ENCODE measurements at regions not wholly inside any gene's neighbourhood (a gene's known extent, or its start where the extent isn't known, plus 50 kb on each side); places are given as distances from the start of the nearest gene placed in this dataset.

DNA sequence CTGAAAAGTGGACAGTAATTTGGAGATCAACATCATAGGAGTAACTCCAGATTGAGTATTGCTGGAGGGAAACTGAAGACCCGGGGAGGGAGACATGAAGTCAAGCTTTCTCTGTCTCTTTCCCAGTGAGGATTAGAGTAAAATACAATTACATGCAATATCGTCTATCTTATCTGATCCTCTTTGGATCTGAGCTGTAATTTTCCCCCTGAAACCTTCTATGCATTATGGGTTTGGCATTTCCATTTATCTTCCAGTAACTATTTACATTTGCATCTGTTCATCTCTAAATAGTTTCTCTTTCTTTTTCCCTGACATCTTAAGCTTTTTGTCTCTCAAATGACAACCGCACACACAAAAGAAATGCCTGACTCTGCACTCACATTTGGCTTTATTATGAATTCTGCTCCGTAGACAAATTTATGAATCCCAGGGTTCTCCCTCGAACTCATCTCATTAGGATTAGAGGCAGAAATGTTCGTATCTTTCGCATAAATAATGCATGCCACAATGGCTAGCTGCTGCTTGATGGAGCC is 113.1 kb downstream of the SPP2 start:
- H3K27me3 ChIP-seq (ENCODE audit: insufficient read depth, low read depth, low read length) = no peaks in the 10 kb centered on the region
- TF ChIP-seq, protein P1, sequence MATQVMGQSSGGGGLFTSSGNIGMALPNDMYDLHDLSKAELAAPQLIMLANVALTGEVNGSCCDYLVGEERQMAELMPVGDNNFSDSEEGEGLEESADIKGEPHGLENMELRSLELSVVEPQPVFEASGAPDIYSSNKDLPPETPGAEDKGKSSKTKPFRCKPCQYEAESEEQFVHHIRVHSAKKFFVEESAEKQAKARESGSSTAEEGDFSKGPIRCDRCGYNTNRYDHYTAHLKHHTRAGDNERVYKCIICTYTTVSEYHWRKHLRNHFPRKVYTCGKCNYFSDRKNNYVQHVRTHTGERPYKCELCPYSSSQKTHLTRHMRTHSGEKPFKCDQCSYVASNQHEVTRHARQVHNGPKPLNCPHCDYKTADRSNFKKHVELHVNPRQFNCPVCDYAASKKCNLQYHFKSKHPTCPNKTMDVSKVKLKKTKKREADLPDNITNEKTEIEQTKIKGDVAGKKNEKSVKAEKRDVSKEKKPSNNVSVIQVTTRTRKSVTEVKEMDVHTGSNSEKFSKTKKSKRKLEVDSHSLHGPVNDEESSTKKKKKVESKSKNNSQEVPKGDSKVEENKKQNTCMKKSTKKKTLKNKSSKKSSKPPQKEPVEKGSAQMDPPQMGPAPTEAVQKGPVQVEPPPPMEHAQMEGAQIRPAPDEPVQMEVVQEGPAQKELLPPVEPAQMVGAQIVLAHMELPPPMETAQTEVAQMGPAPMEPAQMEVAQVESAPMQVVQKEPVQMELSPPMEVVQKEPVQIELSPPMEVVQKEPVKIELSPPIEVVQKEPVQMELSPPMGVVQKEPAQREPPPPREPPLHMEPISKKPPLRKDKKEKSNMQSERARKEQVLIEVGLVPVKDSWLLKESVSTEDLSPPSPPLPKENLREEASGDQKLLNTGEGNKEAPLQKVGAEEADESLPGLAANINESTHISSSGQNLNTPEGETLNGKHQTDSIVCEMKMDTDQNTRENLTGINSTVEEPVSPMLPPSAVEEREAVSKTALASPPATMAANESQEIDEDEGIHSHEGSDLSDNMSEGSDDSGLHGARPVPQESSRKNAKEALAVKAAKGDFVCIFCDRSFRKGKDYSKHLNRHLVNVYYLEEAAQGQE (IDR thresholded peaks at IDR 0.05; ENCODE audit: borderline replicate concordance) = no peak
- TF ChIP-seq EZH2 (IDR thresholded peaks at IDR 0.05; ENCODE audit: borderline replicate concordance, insufficient read depth, low read length, poor library complexity, severe bottlenecking) (no peak), POLR2AphosphoS5 (IDR thresholded peaks at IDR 0.05) (no peak), MXI1 (conservative IDR thresholded peaks at IDR 0.05; ENCODE audit: poor library complexity, severe bottlenecking) (no peak), TAF1 (IDR thresholded peaks at IDR 0.05; ENCODE audit: low read depth) (no peak)
- no peak overlapping the region for H3K4me3 ChIP-seq (ENCODE audit: low read length)
- no peaks in the 10 kb centered on the region for H3K9me2 ChIP-seq (ENCODE audit: insufficient read depth, low read length)
- no peak overlapping the region for H2AFZ ChIP-seq (ENCODE audit: low read depth, low read length)
- H4K20me1 ChIP-seq (ENCODE audit: insufficient read depth) = no peaks in the 10 kb centered on the region
- H3K36me3 ChIP-seq (ENCODE audit: insufficient read depth, low read length) = no peaks in the 10 kb centered on the region
- H3K4me2 ChIP-seq (ENCODE audit: low read length) = no peak overlapping the region
- H3K79me2 ChIP-seq (replicated peaks; ENCODE audit: insufficient read depth, low read length) = no peaks in the 10 kb centered on the region
- H3K27ac ChIP-seq (ENCODE audit: low read length) = no peak overlapping the region
- H3K9me3 ChIP-seq (ENCODE audit: low read length) = no peaks in the 10 kb centered on the region
- H3F3A ChIP-seq (ENCODE audit: insufficient read depth, low read length, poor library complexity, severe bottlenecking) = no peaks in the 10 kb centered on the region
- H3K9ac ChIP-seq (ENCODE audit: low read length) = no peak overlapping the region

DNA sequence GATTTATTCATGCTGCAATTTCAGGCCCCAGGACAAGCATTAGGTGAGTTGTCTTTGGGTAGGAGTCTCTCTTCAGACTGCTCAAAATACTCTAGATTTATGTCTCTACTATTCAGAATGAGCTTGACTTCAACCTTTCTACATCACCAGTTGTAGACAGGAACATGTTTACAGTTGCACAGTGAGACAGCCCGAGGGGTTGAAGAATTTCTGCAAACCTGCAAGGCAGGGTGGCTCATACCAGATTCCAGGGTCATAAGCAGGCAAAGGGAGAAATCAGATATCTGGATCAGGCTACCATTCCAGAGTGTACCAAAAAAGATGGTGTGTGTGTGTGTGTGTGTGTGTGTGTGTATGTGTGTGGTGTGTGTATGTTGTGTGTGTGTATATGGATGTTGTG is 112.4 kb downstream of the SPP2 start:
- Histone ChIP-seq H3F3A (ENCODE audit: insufficient read depth, low read length, poor library complexity, severe bottlenecking) (no peaks in the 10 kb centered on the region), H3K9me2 (ENCODE audit: insufficient read depth, low read length) (no peaks in the 10 kb centered on the region), H2AFZ (ENCODE audit: low read depth, low read length) (no peak overlapping the region), H3K36me3 (ENCODE audit: insufficient read depth, low read length) (no peaks in the 10 kb centered on the region), H3K4me2 (ENCODE audit: low read length) (no peak overlapping the region), H3K79me2 (replicated peaks; ENCODE audit: insufficient read depth, low read length) (no peaks in the 10 kb centered on the region), H4K20me1 (ENCODE audit: insufficient read depth) (no peaks in the 10 kb centered on the region), H3K27ac (ENCODE audit: low read length) (no peak overlapping the region), H3K4me3 (ENCODE audit: low read length) (no peak overlapping the region), H3K9ac (ENCODE audit: low read length) (no peak overlapping the region), H3K27me3 (ENCODE audit: insufficient read depth, low read depth, low read length) (no peaks in the 10 kb centered on the region), H3K9me3 (ENCODE audit: low read length) (no peaks in the 10 kb centered on the region)
- TF ChIP-seq RAD21 (conservative IDR thresholded peaks at IDR 0.05) = no peak
- no peak for TF ChIP-seq TAF1 (IDR thresholded peaks at IDR 0.05; ENCODE audit: low read depth)
- no peak for TF ChIP-seq SMC3 (conservative IDR thresholded peaks at IDR 0.05; ENCODE audit: poor library complexity)
- TF ChIP-seq EP300 (conservative IDR thresholded peaks at IDR 0.05; ENCODE audit: poor library complexity, severe bottlenecking) = no peak
- TF ChIP-seq, protein P1 (IDR thresholded peaks at IDR 0.05; ENCODE audit: borderline replicate concordance) = no peak
- no peak for TF ChIP-seq POLR2AphosphoS5 (IDR thresholded peaks at IDR 0.05)
- no peak for TF ChIP-seq EZH2 (IDR thresholded peaks at IDR 0.05; ENCODE audit: borderline replicate concordance, insufficient read depth, low read length, poor library complexity, severe bottlenecking)
- TF ChIP-seq, protein P2, sequence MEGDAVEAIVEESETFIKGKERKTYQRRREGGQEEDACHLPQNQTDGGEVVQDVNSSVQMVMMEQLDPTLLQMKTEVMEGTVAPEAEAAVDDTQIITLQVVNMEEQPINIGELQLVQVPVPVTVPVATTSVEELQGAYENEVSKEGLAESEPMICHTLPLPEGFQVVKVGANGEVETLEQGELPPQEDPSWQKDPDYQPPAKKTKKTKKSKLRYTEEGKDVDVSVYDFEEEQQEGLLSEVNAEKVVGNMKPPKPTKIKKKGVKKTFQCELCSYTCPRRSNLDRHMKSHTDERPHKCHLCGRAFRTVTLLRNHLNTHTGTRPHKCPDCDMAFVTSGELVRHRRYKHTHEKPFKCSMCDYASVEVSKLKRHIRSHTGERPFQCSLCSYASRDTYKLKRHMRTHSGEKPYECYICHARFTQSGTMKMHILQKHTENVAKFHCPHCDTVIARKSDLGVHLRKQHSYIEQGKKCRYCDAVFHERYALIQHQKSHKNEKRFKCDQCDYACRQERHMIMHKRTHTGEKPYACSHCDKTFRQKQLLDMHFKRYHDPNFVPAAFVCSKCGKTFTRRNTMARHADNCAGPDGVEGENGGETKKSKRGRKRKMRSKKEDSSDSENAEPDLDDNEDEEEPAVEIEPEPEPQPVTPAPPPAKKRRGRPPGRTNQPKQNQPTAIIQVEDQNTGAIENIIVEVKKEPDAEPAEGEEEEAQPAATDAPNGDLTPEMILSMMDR (IDR thresholded peaks at IDR 0.05; ENCODE audit: poor library complexity, severe bottlenecking) = no peak
- no peak for TF ChIP-seq MXI1 (conservative IDR thresholded peaks at IDR 0.05; ENCODE audit: poor library complexity, severe bottlenecking)
